GM12864 (cell line): ENCODE measurements at regions not wholly inside any gene's neighbourhood (a gene's known extent, or its start where the extent isn't known, plus 50 kb on each side); places are given as distances from the start of the nearest gene placed in this dataset.

ENCODE experiments used
- DNase-seq: peaks from one replicate; pipeline ENCODE4 v3.0.0-alpha.2; 2011; ENCODE audit warnings: low read depth
- H3K4me3 ChIP-seq: 2 replicates; pipeline ENCODE4 v1.5.1; 2011; ENCODE audit warnings: mild to moderate bottlenecking, low read depth, low read length, control low read depth
- CTCF ChIP-seq: IDR thresholded peaks from 2 replicates; pipeline ENCODE4 v1.5.1; 2011; ENCODE audit warnings: low read depth, mild to moderate bottlenecking, moderate library complexity, low read length, control low read depth, inconsistent platforms; ENCODE audit errors: missing control alignments

- H3K4me3 ChIP-seq = no peak overlapping the region
- DNase-seq = no peak
- TF ChIP-seq CTCF = no peak
Observed at GRCh38 chr6:144749263-144749662, 464.1 kb downstream of the UTRN start.

- H3K4me3 ChIP-seq = no peak overlapping the region
- DNase-seq = peak; percentile 36
- TF ChIP-seq CTCF = no peak
Observed at GRCh38 chr6:144753023-144753705, 468.0 kb downstream of the UTRN start.

- no peak for DNase-seq
- no peak for TF ChIP-seq CTCF
- no peak overlapping the region for H3K4me3 ChIP-seq
Observed at GRCh38 chr6:144756469-144756868, 471.3 kb downstream of the UTRN start.

GRCh38 chr6:144757299-144757698 is 472.2 kb downstream of the UTRN start:
- H3K4me3 ChIP-seq = no peak overlapping the region
- no peak for DNase-seq
- no peak for TF ChIP-seq CTCF

GRCh38 chr6:144757730-144758129 is 472.6 kb downstream of the UTRN start:
- TF ChIP-seq CTCF = no peak
- no peak for DNase-seq

GRCh38 chr6:144758602-144759001 is 473.5 kb downstream of the UTRN start:
- H3K4me3 ChIP-seq = no peak overlapping the region
- no peak for DNase-seq
- TF ChIP-seq CTCF = no peak

More at GRCh38 chr6:144757730-144758129, 472.6 kb downstream of the UTRN start:
- no peak overlapping the region for H3K4me3 ChIP-seq

GRCh38 chr6:144762469-144762868 is 477.3 kb downstream of the UTRN start:
- TF ChIP-seq CTCF = no peak
- H3K4me3 ChIP-seq = no peak overlapping the region
- no peak for DNase-seq
